ENCODE measurements at regions not wholly inside any gene's neighbourhood (a gene's known extent, or its start where the extent isn't known, plus 50 kb on each side); places are given as distances from the start of the nearest gene placed in this dataset.
A peak's percentile ranks its signal among the peaks of the same experiment; 100 is the strongest.
"Not testable (repeated sequence)": the region's sequence is repeated elsewhere in the genome, so short reads cannot be mapped to it uniquely, and the experiment has no call there.

DNA sequence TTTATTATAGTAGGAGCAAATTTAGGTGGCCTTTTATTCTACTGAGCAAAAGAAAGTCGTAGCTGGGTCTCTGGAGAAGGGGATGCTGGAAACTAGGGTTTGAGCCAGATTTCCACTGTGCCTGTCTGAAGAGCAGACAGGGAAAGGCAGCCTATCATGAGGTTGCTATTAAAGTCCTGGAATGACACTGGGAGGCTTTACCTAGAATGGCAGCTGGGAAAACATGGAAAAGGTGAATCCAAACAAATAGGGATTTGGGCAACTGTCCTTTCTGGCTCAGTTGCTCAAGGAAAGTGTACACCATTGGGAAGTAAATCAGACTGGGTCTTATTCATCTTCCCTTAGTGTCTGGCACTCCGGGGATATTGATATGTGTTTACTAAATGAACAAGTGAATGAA is 154.6 kb downstream of the MTX2 start:
- no peak for TF ChIP-seq PAX5 (IDR thresholded peaks at IDR 0.05; ENCODE audit: insufficient read depth, low read length, severe bottlenecking)
- TF ChIP-seq SPI1 (IDR thresholded peaks at IDR 0.05; ENCODE audit: low read depth, low read length): no peak
- TF ChIP-seq POLR2AphosphoS5 (IDR thresholded peaks at IDR 0.05; ENCODE audit: low read depth, low read length): no peak
- TF ChIP-seq POU2F2 (IDR thresholded peaks at IDR 0.05; ENCODE audit: low read depth, low read length): no peak
- no peak for TF ChIP-seq POLR2A (IDR thresholded peaks at IDR 0.05; ENCODE audit: low read depth, low read length)
- no peak for TF ChIP-seq TAF1 (IDR thresholded peaks at IDR 0.05; ENCODE audit: low read depth, low read length)
- FAIRE-seq (no peak), DNase-seq (ENCODE audit: insufficient read length, low spot score) (no peak)

DNA sequence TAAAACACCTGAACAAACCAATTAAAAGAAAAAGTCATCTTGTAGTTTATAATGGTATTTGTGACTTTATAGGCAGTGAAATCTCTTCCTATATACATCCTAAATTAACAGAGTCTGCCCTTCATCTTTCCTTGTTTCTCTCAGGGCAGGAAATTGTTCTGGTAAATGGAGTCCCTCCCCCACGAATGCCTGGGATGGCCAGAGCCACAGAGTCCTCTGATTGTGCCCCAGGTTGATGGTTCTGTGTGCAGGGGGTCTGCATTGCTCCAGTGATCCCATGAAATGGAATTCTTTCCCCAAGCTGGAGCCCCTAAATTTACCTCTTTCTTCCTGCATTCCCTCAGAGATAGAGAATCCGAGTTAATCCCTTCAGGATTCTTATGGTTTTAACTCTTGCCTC is 155.5 kb downstream of the MTX2 start:
- FAIRE-seq (no peak), DNase-seq (ENCODE audit: insufficient read length, low spot score) (no peak)
- TF ChIP-seq POLR2AphosphoS5 (IDR thresholded peaks at IDR 0.05; ENCODE audit: low read depth, low read length) (no peak), PAX5 (IDR thresholded peaks at IDR 0.05; ENCODE audit: insufficient read depth, low read length, severe bottlenecking) (no peak), POLR2A (IDR thresholded peaks at IDR 0.05; ENCODE audit: low read depth, low read length) (no peak), POU2F2 (IDR thresholded peaks at IDR 0.05; ENCODE audit: low read depth, low read length) (no peak)

DNA sequence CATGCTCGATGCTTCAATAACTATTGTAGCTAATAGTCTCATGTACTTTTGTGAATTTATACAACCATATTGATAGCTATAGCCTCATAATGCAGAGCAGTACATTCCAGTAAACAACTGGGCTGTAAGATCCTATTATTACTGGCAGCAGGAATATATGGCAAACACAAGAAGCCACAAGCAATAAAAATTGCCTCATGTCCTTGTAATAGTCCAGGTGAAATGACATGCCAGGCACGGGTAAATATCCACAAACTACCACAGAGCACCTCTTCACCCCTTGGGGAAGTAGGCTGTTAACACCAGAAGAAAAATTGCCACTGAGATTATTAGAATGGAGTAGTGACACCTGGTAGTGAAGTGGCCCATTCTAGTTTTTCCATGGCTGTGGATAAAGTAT is 158.3 kb downstream of the MTX2 start:
- TF ChIP-seq POLR2AphosphoS5 (IDR thresholded peaks at IDR 0.05; ENCODE audit: low read depth, low read length) (no peak), POU2F2 (IDR thresholded peaks at IDR 0.05; ENCODE audit: low read depth, low read length) (no peak), TAF1 (IDR thresholded peaks at IDR 0.05; ENCODE audit: low read depth, low read length) (no peak), POLR2A (IDR thresholded peaks at IDR 0.05; ENCODE audit: low read depth, low read length) (no peak), PAX5 (IDR thresholded peaks at IDR 0.05; ENCODE audit: insufficient read depth, low read length, severe bottlenecking) (no peak), SPI1 (IDR thresholded peaks at IDR 0.05; ENCODE audit: low read depth, low read length) (no peak)
- DNase-seq (ENCODE audit: insufficient read length, low spot score): no peak
- no peak for FAIRE-seq

DNA sequence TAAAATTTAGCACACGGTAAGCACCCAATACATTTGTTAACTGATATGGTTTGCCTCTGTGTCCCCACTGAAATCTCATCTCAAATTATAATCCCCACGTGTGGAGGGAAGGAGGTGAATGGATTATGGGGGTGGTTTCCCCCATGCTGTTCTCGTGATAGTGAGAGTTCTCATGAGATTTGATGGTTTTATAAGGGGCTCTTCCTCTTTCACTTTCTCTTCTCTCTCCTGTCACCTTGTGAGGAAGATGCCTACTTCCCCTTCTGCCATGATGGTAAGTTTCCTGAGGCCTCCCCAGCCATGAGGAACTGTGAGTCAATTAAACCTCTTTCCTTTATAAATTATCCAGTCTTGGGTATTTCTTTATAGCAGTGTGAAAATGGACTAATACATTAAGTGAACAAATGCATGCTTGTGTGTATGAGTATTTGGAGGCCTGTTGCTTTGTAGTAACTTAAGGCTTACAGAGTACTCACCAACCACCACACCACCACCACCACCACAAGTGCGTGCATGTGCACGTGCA is 159.8 kb downstream of the MTX2 start:
- FAIRE-seq; DNase-seq (ENCODE audit: insufficient read length, low spot score): not testable (repeated sequence)
- peak; percentile 28 for TF ChIP-seq SPI1 (IDR thresholded peaks at IDR 0.05; ENCODE audit: low read depth, low read length)

DNA sequence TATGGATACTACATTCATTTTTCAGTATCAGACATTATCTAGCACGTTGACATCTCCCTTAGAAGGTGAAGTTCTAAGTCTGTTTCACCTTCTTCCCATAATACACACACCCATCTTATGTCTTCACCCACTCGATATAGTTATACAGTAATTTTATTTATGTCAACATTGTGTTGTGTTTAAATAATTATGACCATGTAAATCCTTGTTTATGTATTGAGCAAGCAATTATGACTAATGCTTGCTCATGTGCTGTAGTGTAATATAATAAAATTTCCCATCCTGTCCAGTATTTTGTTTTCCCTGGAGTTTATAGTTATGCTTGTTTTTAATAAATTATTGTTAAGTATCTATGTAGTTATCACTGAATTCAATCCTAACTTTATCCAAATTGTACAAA is 163.2 kb downstream of the MTX2 start:
- FAIRE-seq: no peak
- no peak for DNase-seq (ENCODE audit: insufficient read length, low spot score)
- TF ChIP-seq POLR2A (IDR thresholded peaks at IDR 0.05; ENCODE audit: low read depth, low read length): no peak
- no peak for TF ChIP-seq POLR2AphosphoS5 (IDR thresholded peaks at IDR 0.05; ENCODE audit: low read depth, low read length)
- TF ChIP-seq SPI1 (IDR thresholded peaks at IDR 0.05; ENCODE audit: low read depth, low read length): no peak
- no peak for TF ChIP-seq TAF1 (IDR thresholded peaks at IDR 0.05; ENCODE audit: low read depth, low read length)
- no peak for TF ChIP-seq POU2F2 (IDR thresholded peaks at IDR 0.05; ENCODE audit: low read depth, low read length)
- no peak for TF ChIP-seq PAX5 (IDR thresholded peaks at IDR 0.05; ENCODE audit: insufficient read depth, low read length, severe bottlenecking)

DNA sequence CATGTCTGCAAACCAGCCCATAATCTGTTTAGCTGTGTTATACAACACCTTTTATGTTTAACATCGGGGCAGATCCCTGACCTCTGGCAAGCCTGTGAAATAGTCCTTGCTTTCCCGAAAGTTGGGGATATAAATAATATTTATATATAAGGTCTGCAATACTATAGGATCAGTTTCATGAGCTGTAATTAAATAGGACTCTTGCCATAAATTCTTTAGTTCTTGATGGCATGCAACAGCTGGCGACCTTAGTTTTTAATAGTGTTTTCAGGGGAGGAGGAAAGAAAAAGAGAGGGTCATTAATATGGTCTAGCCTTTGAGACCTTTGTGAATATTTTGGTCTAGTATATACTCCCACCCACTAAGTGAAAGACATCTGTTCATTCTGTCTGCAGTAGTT is 166.5 kb downstream of the MTX2 start:
- no peak for DNase-seq (ENCODE audit: insufficient read length, low spot score)
- TF ChIP-seq POLR2A (IDR thresholded peaks at IDR 0.05; ENCODE audit: low read depth, low read length) (no peak), SPI1 (IDR thresholded peaks at IDR 0.05; ENCODE audit: low read depth, low read length) (no peak), TAF1 (IDR thresholded peaks at IDR 0.05; ENCODE audit: low read depth, low read length) (no peak), POLR2AphosphoS5 (IDR thresholded peaks at IDR 0.05; ENCODE audit: low read depth, low read length) (no peak), POU2F2 (IDR thresholded peaks at IDR 0.05; ENCODE audit: low read depth, low read length) (no peak), PAX5 (IDR thresholded peaks at IDR 0.05; ENCODE audit: insufficient read depth, low read length, severe bottlenecking) (no peak)
- FAIRE-seq: no peak

DNA sequence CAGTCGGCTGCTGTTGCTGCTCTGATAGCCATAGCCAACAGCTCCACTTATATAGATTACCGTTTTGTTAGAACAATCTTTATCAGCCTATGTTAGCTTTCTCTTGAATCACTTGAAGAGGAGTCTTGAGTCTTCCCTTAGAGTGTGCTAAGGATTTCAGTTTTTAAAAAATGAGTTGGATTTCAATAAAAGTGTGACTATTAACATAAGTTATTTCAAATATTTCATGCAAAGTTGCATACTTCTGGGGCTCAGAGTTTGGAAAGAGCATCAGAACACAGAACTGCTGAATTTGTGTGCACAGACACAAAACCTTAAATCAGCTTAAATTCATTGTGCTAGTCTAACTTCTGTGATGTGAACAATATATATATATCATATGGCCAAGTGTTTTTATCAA is 174.7 kb downstream of the MTX2 start:
- FAIRE-seq (no peak), DNase-seq (ENCODE audit: insufficient read length, low spot score) (no peak)

DNA sequence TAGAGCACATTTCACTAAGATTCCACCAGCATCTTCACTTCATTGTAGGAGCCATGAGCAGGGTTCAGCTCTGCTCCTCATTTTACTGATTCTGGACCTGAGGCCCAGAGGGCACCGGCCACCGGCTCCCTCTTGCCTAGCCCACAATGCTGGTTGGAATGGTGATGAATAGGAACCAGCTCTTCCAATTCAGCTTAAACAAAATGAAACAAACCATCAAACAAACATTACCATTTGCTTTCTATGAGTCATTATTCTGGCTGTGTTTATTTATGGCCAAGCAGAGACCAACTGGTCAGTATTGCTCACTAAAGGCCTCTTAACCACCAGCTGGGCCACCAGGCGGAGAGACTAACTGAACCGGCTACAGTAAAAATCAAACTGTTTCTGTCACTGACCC is 176.7 kb downstream of the MTX2 start:
- no peak for TF ChIP-seq TAF1 (IDR thresholded peaks at IDR 0.05; ENCODE audit: low read depth, low read length)
- TF ChIP-seq POU2F2 (IDR thresholded peaks at IDR 0.05; ENCODE audit: low read depth, low read length): no peak
- TF ChIP-seq SPI1 (IDR thresholded peaks at IDR 0.05; ENCODE audit: low read depth, low read length): no peak
- TF ChIP-seq POLR2A (IDR thresholded peaks at IDR 0.05; ENCODE audit: low read depth, low read length): no peak
- no peak for TF ChIP-seq PAX5 (IDR thresholded peaks at IDR 0.05; ENCODE audit: insufficient read depth, low read length, severe bottlenecking)
- TF ChIP-seq POLR2AphosphoS5 (IDR thresholded peaks at IDR 0.05; ENCODE audit: low read depth, low read length): no peak
- FAIRE-seq: no peak
- DNase-seq (ENCODE audit: insufficient read length, low spot score): no peak

More for the DNA sequence above, 174.7 kb downstream of the MTX2 start:
- TF ChIP-seq POU2F2 (IDR thresholded peaks at IDR 0.05; ENCODE audit: low read depth, low read length): no peak
- TF ChIP-seq SPI1 (IDR thresholded peaks at IDR 0.05; ENCODE audit: low read depth, low read length): no peak
- no peak for TF ChIP-seq POLR2A (IDR thresholded peaks at IDR 0.05; ENCODE audit: low read depth, low read length)
- no peak for TF ChIP-seq PAX5 (IDR thresholded peaks at IDR 0.05; ENCODE audit: insufficient read depth, low read length, severe bottlenecking)
- TF ChIP-seq POLR2AphosphoS5 (IDR thresholded peaks at IDR 0.05; ENCODE audit: low read depth, low read length): no peak
- no peak for TF ChIP-seq TAF1 (IDR thresholded peaks at IDR 0.05; ENCODE audit: low read depth, low read length)

DNA sequence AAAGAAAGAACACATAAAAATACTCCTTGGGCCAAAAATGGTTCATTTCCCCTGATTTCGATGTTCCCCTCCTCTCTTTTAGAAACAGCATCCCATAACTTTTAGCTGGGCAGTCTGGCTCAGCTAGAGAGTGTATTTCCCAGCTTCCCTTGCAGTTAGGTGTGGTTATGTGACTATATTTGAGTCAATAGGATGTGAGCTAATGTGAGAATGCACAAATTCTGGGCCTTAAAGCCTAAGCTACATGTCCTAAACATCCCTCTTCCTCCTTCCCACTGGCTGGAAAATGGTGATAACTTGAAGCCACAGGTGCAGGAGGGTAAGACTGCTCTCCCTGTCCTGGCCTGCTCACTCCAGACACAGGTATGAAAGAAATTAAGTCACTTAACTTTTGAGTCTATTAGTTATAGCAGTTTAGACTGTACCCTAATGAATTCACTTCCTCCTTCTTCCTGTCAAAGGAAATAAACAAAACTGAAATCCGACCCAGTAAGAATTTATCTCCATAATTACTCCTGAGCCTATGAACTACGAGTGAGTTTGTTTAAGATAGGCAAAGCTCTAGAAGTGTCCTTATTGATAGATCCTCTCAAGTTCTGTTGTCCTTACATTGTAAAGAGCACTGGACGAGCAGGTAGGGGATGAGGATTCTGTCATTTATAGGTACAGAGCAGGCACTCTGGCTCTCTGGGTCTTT is 177.6 kb downstream of the MTX2 start:
- no peak for FAIRE-seq

DNA sequence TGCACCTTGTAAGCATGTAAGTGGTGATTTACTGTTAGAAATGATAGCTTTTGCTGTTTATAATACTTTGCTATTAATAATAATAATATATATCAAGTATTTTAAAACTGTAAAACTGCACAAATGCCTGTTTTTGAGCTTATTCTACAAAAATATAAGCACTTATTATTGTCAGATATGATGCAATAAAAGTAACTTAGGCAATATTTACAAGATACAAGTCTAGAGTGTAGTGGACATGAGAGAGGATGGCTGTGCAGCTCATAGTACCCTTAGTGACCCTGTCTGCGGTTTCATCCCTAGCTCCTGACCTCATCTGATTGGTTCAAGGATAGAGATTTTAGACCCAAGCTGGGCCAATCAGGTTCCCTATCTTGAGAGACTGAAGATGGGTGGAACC is 178.4 kb downstream of the MTX2 start:
- DNase-seq (ENCODE audit: insufficient read length, low spot score): no peak
- TF ChIP-seq TAF1 (IDR thresholded peaks at IDR 0.05; ENCODE audit: low read depth, low read length) (no peak), POLR2A (IDR thresholded peaks at IDR 0.05; ENCODE audit: low read depth, low read length) (no peak), POLR2AphosphoS5 (IDR thresholded peaks at IDR 0.05; ENCODE audit: low read depth, low read length) (no peak), PAX5 (IDR thresholded peaks at IDR 0.05; ENCODE audit: insufficient read depth, low read length, severe bottlenecking) (no peak), POU2F2 (IDR thresholded peaks at IDR 0.05; ENCODE audit: low read depth, low read length) (no peak), SPI1 (IDR thresholded peaks at IDR 0.05; ENCODE audit: low read depth, low read length) (no peak)
- FAIRE-seq: no peak

More for the DNA sequence above, 177.6 kb downstream of the MTX2 start:
- no peak for TF ChIP-seq POU2F2 (IDR thresholded peaks at IDR 0.05; ENCODE audit: low read depth, low read length)
- TF ChIP-seq PAX5 (IDR thresholded peaks at IDR 0.05; ENCODE audit: insufficient read depth, low read length, severe bottlenecking): no peak
- TF ChIP-seq POLR2AphosphoS5 (IDR thresholded peaks at IDR 0.05; ENCODE audit: low read depth, low read length): no peak
- TF ChIP-seq SPI1 (IDR thresholded peaks at IDR 0.05; ENCODE audit: low read depth, low read length): no peak
- TF ChIP-seq POLR2A (IDR thresholded peaks at IDR 0.05; ENCODE audit: low read depth, low read length): no peak
- no peak for TF ChIP-seq TAF1 (IDR thresholded peaks at IDR 0.05; ENCODE audit: low read depth, low read length)
- DNase-seq (ENCODE audit: insufficient read length, low spot score): no peak

Measured in GM12891 (cell line).